Neuronal stem cell (in vitro differentiated cells): ENCODE measurements at regions not wholly inside any gene's neighbourhood (a gene's known extent, or its start where the extent isn't known, plus 50 kb on each side); places are given as distances from the start of the nearest gene placed in this dataset.
A peak's percentile ranks its signal among the peaks of the same experiment; 100 is the strongest.

Experiments used
- DNase-seq: peaks from one replicate; pipeline ENCODE4 v3.0.0-alpha.2; 2013; ENCODE audit warnings: low spot score
- H2AFZ ChIP-seq: one replicate; pipeline ENCODE4 v1.6.1; 2013; ENCODE audit warnings: mild to moderate bottlenecking, low read length, inconsistent platforms
- H2AK5ac ChIP-seq: 2 replicates; pipeline ENCODE4 v1.6.1; 2013; ENCODE audit warnings: low read depth, mild to moderate bottlenecking, inconsistent platforms, low read length, moderate library complexity, mixed read lengths
- H2BK120ac ChIP-seq: 2 replicates; pipeline ENCODE4 v1.6.1; 2013; ENCODE audit warnings: low read depth, mild to moderate bottlenecking, inconsistent platforms, low read length, moderate library complexity, mixed read lengths
- H2BK12ac ChIP-seq: one replicate; pipeline ENCODE4 v1.6.1; 2013; ENCODE audit warnings: low read length, inconsistent platforms
- H2BK15ac ChIP-seq: 2 replicates; pipeline ENCODE4 v1.6.1; 2013; ENCODE audit warnings: mild to moderate bottlenecking, low read length, inconsistent platforms, mixed read lengths
- H2BK5ac ChIP-seq: one replicate; pipeline ENCODE4 v1.6.1; 2013; ENCODE audit warnings: inconsistent platforms, mild to moderate bottlenecking, low read length, moderate library complexity
- H3K14ac ChIP-seq: one replicate; pipeline ENCODE4 v1.6.1; 2013; ENCODE audit warnings: low read length, inconsistent platforms
- H3K18ac ChIP-seq: 2 replicates; pipeline ENCODE4 v1.6.1; 2013; ENCODE audit warnings: low read length, inconsistent platforms
- H3K23ac ChIP-seq: 2 replicates; pipeline ENCODE4 v1.6.1; 2013; ENCODE audit warnings: low read depth, mild to moderate bottlenecking, mixed read lengths, low read length, inconsistent platforms; ENCODE audit not compliant: poor library complexity
- H3K27ac ChIP-seq: replicated peaks from 3 replicates; pipeline ENCODE4 v1.5.1; 2013; ENCODE audit warnings: low read length, inconsistent platforms
- H3K27me3 ChIP-seq, 3 experiments: 2 replicates each; pipeline ENCODE4 v1.6.1; 2013; ENCODE audit warnings: low read length in 3 of 3, mild to moderate bottlenecking in 2 of 3, inconsistent platforms in 1 of 3, low read depth in 1 of 3, mixed read lengths in 1 of 3, moderate library complexity in 1 of 3; ENCODE audit not compliant: control insufficient read depth in 3 of 3, insufficient read depth in 3 of 3
- H3K36me3 ChIP-seq, 2 donors: replicated peaks in 1 of 2; 2 replicates each; pipeline ENCODE4 v1.6.1; 2013; ENCODE audit warnings: low read length in 2 of 2; ENCODE audit not compliant: control insufficient read depth in 2 of 2, insufficient read depth in 2 of 2
- H3K4ac ChIP-seq: 2 replicates; pipeline ENCODE4 v1.6.1; 2013; ENCODE audit warnings: inconsistent platforms, mild to moderate bottlenecking, low read length, moderate library complexity
- H3K4me1 ChIP-seq, 2 donors: 1 replicate in 1 of 2; 2 replicates in 1 of 2; pipeline ENCODE4 v1.6.1; 2013; ENCODE audit warnings: low read length in 2 of 2, low read depth in 1 of 2; ENCODE audit not compliant: control insufficient read depth in 2 of 2, insufficient read depth in 1 of 2
- H3K4me2 ChIP-seq: one replicate; pipeline ENCODE4 v1.6.1; 2013; ENCODE audit warnings: mild to moderate bottlenecking, low read length, inconsistent platforms; ENCODE audit not compliant: insufficient read depth, poor library complexity, severe bottlenecking
- H3K4me3 ChIP-seq, 2 donors: 2 replicates each; pipeline ENCODE4 v1.5.1; 2013; ENCODE audit warnings: low read length in 2 of 2, mild to moderate bottlenecking in 2 of 2, inconsistent platforms in 1 of 2, moderate library complexity in 1 of 2
- H3K79me1 ChIP-seq: one replicate; pipeline ENCODE4 v1.6.1; 2013; ENCODE audit warnings: low read depth, mild to moderate bottlenecking, inconsistent platforms, low read length, moderate library complexity
- H3K9ac ChIP-seq: one replicate; pipeline ENCODE4 v1.6.1; 2013; ENCODE audit warnings: mild to moderate bottlenecking, low read depth, low read length, inconsistent platforms; ENCODE audit not compliant: poor library complexity
- H3K9me3 ChIP-seq, 2 donors: replicated peaks in 1 of 2; 2 replicates each; pipeline versions ENCODE3 to v1.6.1; 2013; ENCODE audit warnings: low read length in 2 of 2, mild to moderate bottlenecking in 2 of 2, inconsistent platforms in 1 of 2, low read depth in 1 of 2, mixed read lengths in 1 of 2, moderate library complexity in 1 of 2; ENCODE audit not compliant: control insufficient read depth in 2 of 2, insufficient read depth in 1 of 2
- H4K8ac ChIP-seq: one replicate; pipeline ENCODE4 v1.6.1; 2013; ENCODE audit warnings: low read depth, mild to moderate bottlenecking, inconsistent platforms, low read length, moderate library complexity
- H4K91ac ChIP-seq: one replicate; pipeline ENCODE4 v1.6.1; 2013; ENCODE audit warnings: low read length, low read depth, mild to moderate bottlenecking, inconsistent platforms; ENCODE audit not compliant: poor library complexity
- WGBS, 2 donors: extraction: QIAGEN DNeasy Blood & Tissue Kit; methylation state at CpG; one replicate each; pipeline ENCODE4 v1.1.7; 2013; ENCODE audit warnings: missing lambda C conversion rate in 2 of 2, mixed read lengths in 1 of 2; ENCODE audit not compliant: insufficient read length in 2 of 2, insufficient replicate concordance in 1 of 2; ENCODE audit errors: extremely low coverage in 2 of 2; 5-methylcytosine and 5-hydroxymethylcytosine counted together

- Histone ChIP-seq H3K27me3 (no peaks in the 10 kb centered on the region), H3K27ac (no peak overlapping the region), H2BK12ac (no peak overlapping the region), H2BK5ac (no peak overlapping the region), H3K14ac (no peak overlapping the region), H2BK15ac (no peak overlapping the region), H3K9me3 (peaks cover 0 to 2% of the 10 kb centered on the region in 2 donors), H4K91ac (no peak overlapping the region), H3K36me3 (no peaks in the 10 kb centered on the region), H3K23ac (no peak overlapping the region), H3K18ac (no peak overlapping the region), H4K8ac (no peak overlapping the region), H3K4ac (peak overlapping the region; percentile 24), H2AFZ (no peak overlapping the region), H3K9ac (no peak overlapping the region), H2AK5ac (no peak overlapping the region), H2BK120ac (no peak overlapping the region), H3K4me3 (no peak overlapping the region), H3K79me1 (no peaks in the 10 kb centered on the region), H3K4me2 (no peak overlapping the region), H3K4me1 (no peaks in the 10 kb centered on the region)
- DNase-seq: no peak
- WGBS, 2 donors: no CpG with 5 or more reads among the region's 7 CpGs
Observed at GRCh38 chr10:3548076-3548475, 236.9 kb downstream of the KLF6 start.

GRCh38 chr10:3544561-3544960 lies 240.4 kb downstream of the KLF6 start:
- H3K18ac ChIP-seq: no peak overlapping the region
- H3K4me2 ChIP-seq: no peak overlapping the region
- no peak overlapping the region for H2BK120ac ChIP-seq
- no peaks in the 10 kb centered on the region for H3K79me1 ChIP-seq
- no peak overlapping the region for H3K23ac ChIP-seq
- H3K4me3 ChIP-seq: no peak overlapping the region
- H3K36me3 ChIP-seq: no peaks in the 10 kb centered on the region
- H2AK5ac ChIP-seq: no peak overlapping the region
- no peak overlapping the region for H4K8ac ChIP-seq
- no peak for DNase-seq
- H2BK12ac ChIP-seq: no peak overlapping the region
- H4K91ac ChIP-seq: no peak overlapping the region
- no peak overlapping the region for H3K4ac ChIP-seq
- no peak overlapping the region for H2BK5ac ChIP-seq
- H3K9ac ChIP-seq: no peak overlapping the region
- H3K27ac ChIP-seq: no peak overlapping the region
- no peaks in the 10 kb centered on the region for H3K27me3 ChIP-seq
- H2AFZ ChIP-seq: no peak overlapping the region
- H3K14ac ChIP-seq: no peak overlapping the region
- H3K9me3 ChIP-seq: peaks cover 0 to 2% of the 10 kb centered on the region in 2 donors
- WGBS, 2 donors: no CpG with 5 or more reads among the region's 4 CpGs
- no peak overlapping the region for H2BK15ac ChIP-seq
- H3K4me1 ChIP-seq: no peaks in the 10 kb centered on the region

- no peak overlapping the region for H3K27ac ChIP-seq
- WGBS, 2 donors: no CpG with 5 or more reads among the region's 5 CpGs
Observed at GRCh38 chr10:3542185-3542611, 242.8 kb downstream of the KLF6 start.

GRCh38 chr10:3539696-3540383 lies 245.2 kb downstream of the KLF6 start:
- H4K8ac ChIP-seq: no peak overlapping the region

More at GRCh38 chr10:3542185-3542611, 242.8 kb downstream of the KLF6 start:
- H3K4me3 ChIP-seq: no peak overlapping the region
- H3K18ac ChIP-seq: no peak overlapping the region
- no peak overlapping the region for H4K91ac ChIP-seq
- H3K4me2 ChIP-seq: no peak overlapping the region
- DNase-seq: no peak
- no peaks in the 10 kb centered on the region for H3K79me1 ChIP-seq
- no peak overlapping the region for H3K4ac ChIP-seq
- no peak overlapping the region for H3K9ac ChIP-seq
- H2BK12ac ChIP-seq: no peak overlapping the region
- no peak overlapping the region for H3K23ac ChIP-seq
- H3K36me3 ChIP-seq: no peaks in the 10 kb centered on the region
- H2AK5ac ChIP-seq: no peak overlapping the region
- H2BK120ac ChIP-seq: no peak overlapping the region
- H3K14ac ChIP-seq: no peak overlapping the region
- H3K27me3 ChIP-seq: no peaks in the 10 kb centered on the region
- H4K8ac ChIP-seq: no peak overlapping the region
- peaks cover 4% of the 10 kb centered on the region in 2 donors for H3K4me1 ChIP-seq
- no peak overlapping the region for H2BK5ac ChIP-seq
- H3K9me3 ChIP-seq: no peaks in the 10 kb centered on the region
- no peak overlapping the region for H2AFZ ChIP-seq
- no peak overlapping the region for H2BK15ac ChIP-seq

More at GRCh38 chr10:3539696-3540383, 245.2 kb downstream of the KLF6 start:
- no peaks in the 10 kb centered on the region for H3K27me3 ChIP-seq
- H2AK5ac ChIP-seq: peak overlapping the region; percentile 16
- DNase-seq: no peak
- H3K79me1 ChIP-seq: no peaks in the 10 kb centered on the region
- H3K9me3 ChIP-seq: no peaks in the 10 kb centered on the region
- no peak overlapping the region for H3K14ac ChIP-seq
- no peak overlapping the region for H4K91ac ChIP-seq
- no CpG with 5 or more reads among the region's 20 CpGs for WGBS, 2 donors
- H2BK12ac ChIP-seq: no peak overlapping the region
- H3K9ac ChIP-seq: no peak overlapping the region
- no peak overlapping the region for H3K4ac ChIP-seq
- H3K18ac ChIP-seq: peak overlapping the region; percentile 23
- H2BK15ac ChIP-seq: peak overlapping the region; percentile 6
- no peak overlapping the region for H2BK5ac ChIP-seq
- H3K4me2 ChIP-seq: no peak overlapping the region
- no peak overlapping the region for H3K4me3 ChIP-seq
- peaks cover 4% of the 10 kb centered on the region in 2 donors for H3K4me1 ChIP-seq
- no peak overlapping the region for H2BK120ac ChIP-seq
- no peak overlapping the region for H3K23ac ChIP-seq
- no peaks in the 10 kb centered on the region for H3K36me3 ChIP-seq
- H2AFZ ChIP-seq: peak overlapping the region; percentile 83
- no peak overlapping the region for H3K27ac ChIP-seq
